NCI-H1105 (cell line): ENCODE measurements at regions not wholly inside any gene's neighbourhood (a gene's known extent, or its start where the extent isn't known, plus 50 kb on each side); places are given as distances from the start of the nearest gene placed in this dataset.
"Not testable (repeated sequence)": the region's sequence is repeated elsewhere in the genome, so short reads cannot be mapped to it uniquely, and the experiment has no call there.

Source experiments
- DNase-seq: peaks from one replicate; lab custom pipeline; 2025; lab: John Stamatoyannopoulos, UW

- not testable (repeated sequence) for DNase-seq
Measured at GRCh38 chr5:15096686-15097085, 225.1 kb upstream of the ANKH start.

DNA sequence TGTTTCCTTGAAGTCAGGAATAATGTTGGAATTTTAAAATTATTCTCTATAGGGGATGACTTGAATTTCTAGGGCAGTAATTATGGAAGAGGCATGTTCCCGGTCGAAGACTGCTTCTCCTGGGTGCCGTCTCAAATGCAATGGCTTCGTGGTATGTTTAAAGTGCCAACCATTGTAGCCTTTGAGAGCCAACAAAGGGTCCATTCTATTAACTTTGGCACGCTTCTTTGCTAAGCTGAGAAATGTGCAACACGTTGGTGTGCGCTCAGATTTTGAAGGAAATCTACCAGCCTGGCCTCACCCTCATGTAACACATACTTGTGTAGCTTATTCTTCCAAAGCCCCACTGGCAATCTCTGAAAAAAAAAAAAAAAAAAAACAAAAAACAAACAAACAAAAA is 221.2 kb upstream of the ANKH start:
- no peak for DNase-seq

DNA sequence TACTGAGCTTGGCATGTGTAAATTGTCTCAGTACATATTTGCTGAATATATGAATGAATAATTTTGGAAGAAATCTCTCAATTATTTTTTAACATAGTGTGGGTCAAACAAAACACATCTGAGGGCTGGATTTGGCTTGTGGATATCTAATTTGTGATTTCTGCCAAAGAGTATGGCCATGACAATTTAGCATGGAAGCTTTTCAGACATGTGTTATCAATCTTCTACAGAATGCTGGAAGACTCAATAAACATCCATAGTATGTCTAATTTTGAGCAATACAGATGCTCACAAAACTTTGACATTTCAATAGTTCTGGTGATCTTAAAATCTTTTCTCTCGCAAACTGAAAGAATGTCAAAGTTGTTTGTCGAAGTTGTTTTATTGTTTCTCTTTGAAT is 214.1 kb upstream of the ANKH start:
- DNase-seq: no peak

DNA sequence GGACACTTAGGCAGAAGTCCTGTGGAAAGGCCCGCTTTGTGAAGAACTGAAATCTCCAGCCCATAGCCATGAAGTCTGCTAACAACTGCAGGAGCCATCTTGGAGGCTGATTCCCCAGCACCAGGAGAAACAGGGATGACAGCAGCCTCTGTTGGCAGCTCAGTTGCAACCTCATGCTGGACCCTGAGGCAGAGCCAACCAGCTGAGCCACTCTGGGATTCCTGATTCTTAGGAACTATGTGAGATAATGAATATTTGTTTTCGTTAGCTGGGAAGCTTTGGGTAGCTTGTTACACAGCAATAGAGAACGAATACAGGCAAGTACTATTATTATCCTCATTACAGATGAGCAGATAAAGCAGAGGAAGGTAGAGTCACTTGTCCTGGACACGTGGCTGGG is 210.5 kb upstream of the ANKH start:
- DNase-seq: no peak

GRCh38 chr5:15080219-15080618 is 208.6 kb upstream of the ANKH start:
- no peak for DNase-seq

GRCh38 chr5:15079566-15079965 is 208.0 kb upstream of the ANKH start:
- DNase-seq: no peak

GRCh38 chr5:15074651-15075050 is 203.1 kb upstream of the ANKH start:
- DNase-seq: no peak

GRCh38 chr5:15073453-15073852 is 201.9 kb upstream of the ANKH start:
- DNase-seq: no peak

- DNase-seq: no peak
Measured at GRCh38 chr5:15070907-15071306, 199.3 kb upstream of the ANKH start.

DNA sequence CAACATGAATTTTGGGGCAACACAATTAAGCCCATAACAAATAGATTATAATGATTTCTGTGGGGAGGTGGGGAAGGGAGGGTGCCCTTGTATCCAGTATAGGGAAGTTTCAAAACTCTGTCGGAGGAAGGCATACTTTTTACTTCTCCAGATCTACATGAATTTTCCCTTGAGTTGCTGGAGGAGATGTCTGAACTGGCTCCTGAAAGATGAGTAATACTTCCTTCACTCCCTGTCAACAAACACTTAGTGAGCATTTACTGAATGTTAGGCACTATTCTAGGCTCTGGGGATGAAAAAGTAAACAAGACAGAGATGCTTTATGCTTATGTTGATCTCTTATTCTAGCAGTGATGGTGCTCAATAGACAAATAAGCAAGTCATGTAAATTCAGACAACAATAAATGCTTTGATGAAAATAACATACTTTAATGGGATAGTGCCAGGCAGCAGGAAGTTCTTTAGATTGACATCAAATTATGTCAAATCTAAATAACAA is 197.9 kb upstream of the ANKH start:
- DNase-seq: no peak

DNA sequence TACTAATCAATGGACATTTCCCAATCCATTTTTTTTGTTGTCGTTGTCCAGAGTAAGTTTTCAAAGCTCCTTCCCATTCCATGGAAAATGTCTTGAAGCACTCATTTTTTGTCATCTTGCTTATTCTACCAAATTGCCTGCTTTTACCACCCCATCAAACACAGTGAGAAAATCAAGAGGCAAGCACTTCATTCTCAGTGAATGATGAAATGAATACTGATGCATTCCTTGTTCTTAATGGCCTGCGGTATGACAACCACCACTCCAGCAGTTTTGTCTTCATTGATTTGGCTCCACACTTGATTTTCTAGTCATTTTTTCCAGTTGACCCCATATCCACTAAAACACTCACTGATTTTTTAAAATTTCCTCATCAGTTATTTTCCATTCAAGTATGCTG is 193.5 kb upstream of the ANKH start:
- no peak for DNase-seq

DNA sequence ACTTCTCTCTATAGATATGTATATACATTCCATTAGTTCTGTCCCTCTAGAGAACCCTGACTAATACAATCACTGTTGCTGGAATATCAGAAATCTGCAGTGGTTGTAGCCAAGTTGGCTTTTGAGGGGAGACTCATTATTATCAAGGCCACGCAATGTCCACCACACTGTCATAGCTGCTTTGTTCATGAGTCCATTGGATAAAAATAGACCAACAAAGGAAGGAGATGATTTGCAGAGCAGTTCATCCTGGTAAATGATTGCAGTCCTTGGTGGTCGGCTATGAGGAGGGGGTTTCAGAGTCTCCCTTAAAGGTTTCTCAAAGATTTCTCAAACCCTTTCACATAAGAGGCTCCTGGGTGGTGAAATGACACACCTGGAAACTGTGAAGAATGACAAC is 192.8 kb upstream of the ANKH start:
- no peak for DNase-seq

DNA sequence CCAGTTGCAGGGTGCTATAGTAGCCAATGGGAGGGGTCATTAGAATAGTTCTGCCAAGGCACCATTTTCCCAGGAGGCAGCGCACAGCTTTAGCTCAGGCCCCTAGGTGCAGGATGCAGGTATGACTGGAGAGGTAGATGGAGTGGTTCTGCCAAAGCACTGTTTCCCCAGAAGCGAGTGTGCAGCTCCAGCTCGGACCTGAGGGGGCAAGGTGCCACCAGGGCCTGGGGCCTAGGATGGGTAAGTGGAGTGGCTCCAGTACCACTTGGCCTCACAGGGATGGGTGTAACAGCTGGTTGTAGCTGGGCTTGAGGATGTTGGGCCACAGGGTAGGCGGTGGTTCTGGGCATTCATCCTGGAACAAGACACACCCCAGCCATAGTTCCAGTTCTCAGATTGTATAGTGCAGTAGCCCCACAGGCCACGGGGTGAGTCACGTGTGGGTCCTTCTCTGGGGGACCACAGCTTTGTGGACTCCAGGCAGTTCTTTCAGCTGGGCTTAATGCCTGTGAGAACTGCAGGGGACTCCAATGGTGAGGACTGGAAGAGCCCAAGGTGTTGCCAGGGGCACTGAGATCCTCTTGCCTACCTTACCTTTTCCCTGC is 185.5 kb upstream of the ANKH start:
- no peak for DNase-seq

- DNase-seq: no peak
Measured at GRCh38 chr5:15044521-15044920, 172.9 kb upstream of the ANKH start.

- no peak for DNase-seq
Measured at GRCh38 chr5:15037247-15037908, 165.8 kb upstream of the ANKH start.

DNA sequence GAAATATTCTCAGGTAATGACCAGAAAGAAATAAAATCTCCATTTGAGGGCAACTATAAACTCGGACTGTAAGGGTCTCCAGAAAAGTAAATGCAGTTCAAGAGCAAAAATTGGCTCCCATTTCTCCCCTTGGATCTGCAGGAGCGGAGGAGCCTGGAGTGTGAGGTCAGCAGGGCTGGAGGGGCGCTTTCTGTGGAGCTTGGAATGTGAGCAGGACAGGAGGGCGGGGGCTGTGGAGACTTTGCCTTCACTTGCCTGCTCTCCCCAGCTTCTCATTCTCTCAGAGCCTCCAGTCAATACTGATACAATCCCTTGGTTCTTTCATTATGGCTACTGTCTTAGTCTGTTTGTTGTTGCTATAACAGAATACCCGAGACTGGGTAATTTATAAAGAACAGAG is 162.8 kb upstream of the ANKH start:
- no peak for DNase-seq

GRCh38 chr5:15031180-15031579 is 159.6 kb upstream of the ANKH start:
- no peak for DNase-seq

DNA sequence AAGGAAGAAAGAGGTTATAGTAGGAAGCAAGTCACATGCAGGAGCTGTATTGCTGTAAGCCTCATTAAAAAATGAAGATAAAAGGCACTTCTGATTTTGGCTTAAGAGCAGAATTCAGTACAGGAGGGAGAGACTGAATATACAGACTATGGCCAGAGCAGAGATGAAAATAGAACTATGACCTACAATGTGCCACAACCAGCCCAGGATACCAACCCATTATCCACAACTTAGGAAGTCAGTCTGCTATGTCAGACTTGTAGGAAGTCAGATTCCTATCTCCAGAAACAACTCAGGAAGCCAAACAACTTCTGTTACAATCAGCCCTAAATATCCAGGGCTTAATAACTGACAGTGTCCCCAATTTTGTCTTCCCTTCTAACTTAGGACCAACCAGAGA is 156.2 kb upstream of the ANKH start:
- DNase-seq: no peak

GRCh38 chr5:15026944-15027343 is 155.4 kb upstream of the ANKH start:
- DNase-seq: no peak

DNA sequence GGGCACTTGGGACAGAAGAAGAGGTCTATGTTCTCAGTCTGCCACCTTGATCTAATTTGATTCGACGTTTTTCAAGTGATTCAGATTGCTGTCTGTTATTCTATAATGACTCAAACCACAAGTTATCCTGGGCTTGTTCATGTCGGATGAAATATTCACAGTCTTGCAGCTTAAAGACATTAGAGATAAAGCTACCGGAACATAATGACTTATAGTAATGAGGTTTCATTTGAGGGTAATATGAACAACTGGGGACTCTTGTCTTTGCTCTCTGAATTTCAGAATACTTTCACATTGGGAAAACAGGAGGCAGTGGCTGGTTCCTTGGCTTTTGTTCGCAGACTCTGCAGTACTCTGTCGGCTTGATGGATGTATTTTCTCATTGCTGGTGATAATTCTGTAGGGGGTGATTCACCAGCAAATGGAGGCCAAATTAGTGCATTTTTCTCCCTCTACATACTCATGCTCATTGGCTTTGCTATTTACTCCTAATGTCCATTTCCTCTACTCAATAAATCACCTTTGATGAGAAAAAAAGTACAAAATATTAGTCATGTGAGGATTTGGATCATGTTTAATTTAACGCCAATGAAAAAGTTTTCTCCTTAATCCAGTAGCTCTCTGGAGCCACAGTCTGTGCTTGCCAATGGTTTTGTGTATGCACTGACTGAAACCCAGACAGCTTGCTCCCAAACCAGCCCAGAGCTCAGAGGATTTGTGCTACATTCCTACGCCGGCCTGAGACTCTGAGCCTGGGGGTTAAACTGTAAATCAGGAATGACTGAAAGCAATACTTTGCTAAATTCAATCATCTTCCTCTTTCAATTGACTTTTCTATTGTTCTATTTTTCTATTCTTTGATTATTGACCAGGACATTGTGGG is 154.7 kb upstream of the ANKH start:
- DNase-seq: no peak

DNA sequence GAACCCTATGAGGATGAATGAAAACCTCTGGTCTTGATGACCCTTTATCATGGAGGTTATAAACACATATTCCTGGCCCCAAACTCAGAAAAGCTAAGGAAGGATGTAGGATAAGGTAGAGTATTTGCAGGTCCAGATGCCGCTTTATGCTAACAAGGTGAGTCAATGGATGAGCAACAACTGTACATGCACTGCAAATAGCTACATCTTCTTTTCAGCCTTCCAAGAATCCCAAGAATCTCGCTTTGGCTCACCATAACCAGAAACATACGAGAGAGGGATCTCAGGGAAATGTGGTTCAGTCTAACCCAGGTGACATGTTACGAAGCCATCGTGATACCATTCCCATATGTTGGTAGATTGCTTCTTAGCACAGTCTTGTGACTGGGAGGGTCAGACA is 152.3 kb upstream of the ANKH start:
- no peak for DNase-seq

DNA sequence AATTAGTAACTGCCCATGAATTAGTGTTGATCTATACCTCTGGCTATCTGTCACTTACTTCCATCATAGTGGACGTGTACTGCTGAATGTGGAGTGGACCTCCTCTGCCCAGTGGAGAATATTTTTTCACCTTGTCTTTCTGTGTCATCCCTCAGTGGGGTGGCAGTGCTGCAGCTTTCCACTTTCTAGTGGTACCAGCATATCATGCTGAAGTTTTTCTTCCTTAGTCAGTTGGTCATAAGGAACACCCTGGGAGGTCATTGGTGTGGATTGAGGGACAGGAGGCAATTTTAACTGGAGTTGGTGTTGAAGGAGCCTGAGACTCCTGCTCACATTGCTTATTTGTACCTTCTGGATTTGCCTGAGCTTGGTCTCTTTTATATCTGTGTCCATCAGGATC is 151.7 kb upstream of the ANKH start:
- no peak for DNase-seq
